Stimulated activated naive CD8-positive, alpha-beta T cell treated with anti-CD3 and anti-CD28 coated beads, Interleukin-15, Interleukin-2, amounts not matched to agents 100 U/mL and 50 U/mL, for 24 hours (primary cell): ENCODE measurements at regions not wholly inside any gene's neighbourhood (a gene's known extent, or its start where the extent isn't known, plus 50 kb on each side); places are given as distances from the start of the nearest gene placed in this dataset.
"Not testable (repeated sequence)": the region's sequence is repeated elsewhere in the genome, so short reads cannot be mapped to it uniquely, and the experiment has no call there.

ENCODE experiments used
- ATAC-seq: fragments of 150-1000 bp; cut with Tn5 transposase; one replicate; pipeline ENCODE4 v1.10.0; 2021
- DNase-seq: peaks from one replicate; pipeline ENCODE4 v3.0.0; 2021

GRCh38 chr2:111529022-111529421, 355.0 kb downstream of the ANAPC1 start:
- not testable (repeated sequence) for DNase-seq, ATAC-seq

- ATAC-seq, DNase-seq: not testable (repeated sequence)
Observed at GRCh38 chr2:111530239-111530965, 353.6 kb downstream of the ANAPC1 start.

DNA sequence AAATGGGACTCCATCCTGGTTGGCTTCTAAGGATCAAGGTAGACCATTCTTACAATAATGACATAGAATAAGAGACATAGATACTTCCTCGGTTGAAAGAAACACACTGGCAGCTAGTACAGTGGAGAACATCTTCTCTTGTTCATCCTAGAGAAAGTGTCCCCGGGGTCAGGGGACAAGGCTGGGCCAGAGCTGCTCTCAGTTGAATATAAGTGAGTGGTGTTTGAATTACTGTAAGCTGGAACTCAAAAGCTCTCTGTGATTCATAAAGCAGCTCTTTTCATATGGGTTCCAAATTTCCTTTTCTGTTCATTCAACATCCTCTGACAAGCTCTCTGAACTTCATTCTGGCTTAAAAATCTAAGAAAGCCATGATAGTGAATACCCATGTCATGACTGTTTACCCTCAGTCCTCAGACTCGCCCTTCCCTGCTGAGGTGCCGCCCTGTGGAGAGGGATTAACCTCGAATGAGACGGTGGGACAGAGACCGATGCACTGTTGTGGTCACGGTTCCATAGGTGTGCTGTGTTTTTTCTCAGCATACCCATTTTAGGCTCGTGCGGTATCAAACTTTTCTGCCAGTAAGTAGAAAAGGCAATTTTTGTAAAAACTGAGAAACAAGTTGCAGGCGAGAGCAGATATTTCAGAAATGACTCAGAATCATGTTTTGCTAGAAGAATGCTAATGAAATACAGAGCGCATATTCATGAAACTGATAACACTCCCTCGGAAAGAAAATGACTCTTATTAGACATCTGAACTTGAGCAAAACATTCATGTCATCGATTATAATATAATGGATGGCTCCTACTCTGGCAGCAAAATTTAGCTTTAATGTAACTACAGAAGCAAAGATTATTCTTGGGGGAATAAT, 351.1 kb downstream of the ANAPC1 start:
- not testable (repeated sequence) for DNase-seq
- ATAC-seq, result peak; percentile 66

GRCh38 chr2:111533557-111534247, 350.3 kb downstream of the ANAPC1 start:
- peak; percentile 85 for ATAC-seq
- DNase-seq, result not testable (repeated sequence)

DNA sequence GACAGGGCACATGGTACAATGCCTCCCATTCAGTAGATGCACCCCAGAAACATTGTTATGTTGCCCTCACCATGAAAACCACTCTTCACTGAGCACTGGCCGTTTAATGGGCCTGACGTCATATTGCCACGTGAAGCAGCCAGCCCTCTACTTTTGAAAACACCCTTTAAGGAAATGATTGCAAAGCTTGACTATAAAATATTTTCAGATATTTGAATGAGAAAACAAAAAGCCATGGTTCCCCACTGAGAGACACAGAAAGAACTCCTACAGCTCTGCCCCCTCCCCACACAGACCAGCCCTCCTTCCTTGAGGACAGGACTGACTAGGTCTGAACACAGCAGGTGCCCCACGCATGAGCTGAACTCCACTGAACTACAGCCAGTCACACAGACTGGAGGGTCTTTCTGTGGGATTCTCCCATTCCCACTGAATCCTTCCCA, 349.1 kb downstream of the ANAPC1 start:
- ATAC-seq (no peak), DNase-seq (no peak)

DNA sequence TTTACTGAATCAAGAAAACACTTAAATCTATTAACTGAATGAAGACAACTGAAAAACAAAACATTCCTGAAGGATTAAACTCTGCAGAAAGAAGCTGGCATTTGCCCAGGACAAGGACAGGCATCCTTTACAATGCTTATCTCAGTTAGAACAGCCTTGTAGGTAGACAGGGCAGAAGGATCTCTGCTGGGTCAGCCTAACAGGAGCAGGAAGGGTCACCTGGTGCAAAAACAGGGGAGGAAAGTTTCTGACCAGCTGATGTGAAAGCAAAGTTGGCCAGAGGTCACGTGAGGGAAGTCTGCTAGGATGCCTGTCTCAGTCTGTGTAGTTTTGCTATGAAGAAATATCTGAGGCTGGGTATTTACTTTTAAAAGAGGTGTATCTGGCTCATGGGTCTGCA, 348.6 kb downstream of the ANAPC1 start:
- DNase-seq, result no peak
- ATAC-seq, result no peak

DNA sequence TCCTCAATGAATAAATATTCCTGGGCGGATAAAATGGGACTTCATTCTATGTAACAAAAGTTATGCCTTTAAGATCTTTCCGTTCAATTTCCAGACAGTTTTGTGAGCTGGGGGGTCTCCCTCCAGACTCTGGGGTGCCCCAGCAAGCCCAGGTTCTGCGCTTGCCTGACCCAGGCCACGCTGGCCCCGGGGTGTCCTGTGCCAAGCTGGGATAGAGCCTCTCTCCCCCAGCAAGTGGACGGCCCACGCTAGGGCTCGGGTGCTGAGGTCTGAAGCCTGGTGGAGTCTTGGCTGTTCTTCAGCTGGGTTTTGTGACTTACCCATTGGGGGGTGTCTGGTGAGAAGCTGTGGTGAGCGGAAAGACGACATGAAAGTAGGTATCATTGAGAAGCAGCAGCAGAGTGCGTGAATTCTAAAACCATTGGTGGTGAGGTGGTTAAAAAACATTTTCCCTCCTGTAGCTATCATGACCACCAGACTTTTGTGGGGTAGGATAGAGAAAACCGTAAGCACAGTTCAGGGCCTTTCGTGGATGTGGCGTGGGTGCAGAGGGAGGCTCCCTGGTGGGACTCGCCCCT, 346.8 kb downstream of the ANAPC1 start:
- no peak for ATAC-seq
- no peak for DNase-seq

DNA sequence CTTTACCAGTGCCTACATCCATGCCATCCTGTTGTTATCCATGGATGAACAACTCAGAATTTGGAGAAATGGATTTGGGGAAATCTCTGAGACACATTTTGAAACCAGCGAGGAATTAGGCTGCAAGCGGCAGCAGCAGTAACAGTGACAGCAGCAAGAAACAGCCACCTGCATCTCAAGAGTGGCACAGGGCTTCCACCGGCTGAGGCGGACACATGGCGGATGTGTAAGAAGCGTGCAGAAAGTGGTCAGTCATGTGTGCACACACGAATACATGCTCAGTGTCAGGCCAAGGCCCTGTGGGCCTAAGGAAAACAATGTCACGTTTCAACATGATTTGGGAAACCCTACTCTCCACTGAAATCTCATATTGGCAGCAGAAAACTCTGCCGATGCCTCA, 344.0 kb downstream of the ANAPC1 start:
- not testable (repeated sequence) for ATAC-seq, DNase-seq

DNA sequence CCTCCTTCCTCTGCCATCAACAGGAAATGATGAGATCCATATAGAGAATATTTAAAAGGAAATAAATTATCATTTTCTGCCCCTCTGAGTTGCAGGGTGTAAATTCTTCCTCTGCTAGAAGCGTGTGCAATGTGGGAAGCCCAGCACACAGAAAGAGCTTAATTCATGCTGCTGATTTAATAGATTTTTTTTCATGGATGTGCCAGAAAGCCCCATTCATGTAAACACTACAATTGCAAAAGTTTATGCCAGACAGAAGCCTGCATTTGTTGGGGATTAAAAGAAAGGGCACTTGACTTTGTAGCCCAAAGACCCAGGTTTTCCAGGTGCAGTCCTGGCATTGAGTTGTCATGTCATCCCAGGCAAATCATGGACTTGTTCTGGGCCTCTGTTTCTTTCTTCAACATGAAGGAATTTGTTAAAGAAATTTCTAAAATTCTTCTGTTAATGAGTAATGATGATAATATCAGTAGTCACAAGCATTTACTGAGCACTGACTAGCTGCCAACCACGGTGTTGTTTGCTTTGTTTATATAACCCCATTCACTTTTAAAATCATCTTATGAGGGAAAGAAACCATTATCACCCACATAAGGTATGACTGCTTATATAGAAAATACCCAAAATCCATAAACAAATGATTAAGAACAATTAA, 341.7 kb downstream of the ANAPC1 start:
- ATAC-seq, DNase-seq: not testable (repeated sequence)

- not testable (repeated sequence) for DNase-seq, ATAC-seq
Observed at GRCh38 chr2:111544006-111544405, 340.0 kb downstream of the ANAPC1 start.

DNA sequence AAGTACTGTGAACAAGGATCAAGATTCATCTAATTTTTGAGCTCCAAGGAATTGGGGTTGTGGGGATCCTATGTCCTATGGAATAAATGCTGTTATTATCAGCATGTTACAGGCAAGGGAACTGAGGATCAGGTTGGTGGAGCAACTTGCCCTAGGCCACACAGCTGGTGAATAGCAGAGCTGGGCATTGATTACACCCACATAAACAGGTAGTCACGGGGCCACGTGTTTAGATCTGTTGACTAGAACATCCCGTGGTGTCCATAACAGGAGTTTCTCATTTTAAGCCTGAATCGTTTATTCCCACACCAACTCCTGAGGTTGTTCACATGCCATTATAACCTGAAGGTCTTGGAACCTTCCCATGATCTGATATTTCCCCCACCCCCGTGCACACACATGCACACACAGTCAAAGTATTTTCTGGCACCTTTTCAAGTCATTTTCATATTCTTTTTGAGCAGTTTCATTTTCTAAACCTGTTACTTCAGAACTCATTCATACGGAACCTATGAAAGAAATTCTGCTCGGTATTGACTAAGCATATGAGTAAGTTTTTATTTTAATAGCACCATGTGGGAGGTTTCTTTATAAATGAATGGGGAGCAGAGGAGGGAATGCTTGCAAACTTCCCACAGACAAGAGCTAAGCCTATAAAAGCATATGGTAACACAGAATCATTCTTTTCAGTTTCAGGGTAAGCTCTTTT, 338.1 kb downstream of the ANAPC1 start:
- DNase-seq, result not testable (repeated sequence)

GRCh38 chr2:111546578-111546977, 337.4 kb downstream of the ANAPC1 start:
- DNase-seq, result not testable (repeated sequence)
- ATAC-seq, result peak; percentile 38

More for the DNA sequence above, 338.1 kb downstream of the ANAPC1 start:
- ATAC-seq, result peak; percentile 77

- not testable (repeated sequence) for DNase-seq
- ATAC-seq, result peak; percentile 60
Observed at GRCh38 chr2:111549174-111549573, 334.8 kb downstream of the ANAPC1 start.

GRCh38 chr2:111551428-111551827, 332.6 kb downstream of the ANAPC1 start:
- DNase-seq, ATAC-seq: not testable (repeated sequence)

GRCh38 chr2:111552625-111553024, 331.4 kb downstream of the ANAPC1 start:
- DNase-seq, ATAC-seq: not testable (repeated sequence)

GRCh38 chr2:111559301-111559700, 324.7 kb downstream of the ANAPC1 start:
- not testable (repeated sequence) for DNase-seq, ATAC-seq

DNA sequence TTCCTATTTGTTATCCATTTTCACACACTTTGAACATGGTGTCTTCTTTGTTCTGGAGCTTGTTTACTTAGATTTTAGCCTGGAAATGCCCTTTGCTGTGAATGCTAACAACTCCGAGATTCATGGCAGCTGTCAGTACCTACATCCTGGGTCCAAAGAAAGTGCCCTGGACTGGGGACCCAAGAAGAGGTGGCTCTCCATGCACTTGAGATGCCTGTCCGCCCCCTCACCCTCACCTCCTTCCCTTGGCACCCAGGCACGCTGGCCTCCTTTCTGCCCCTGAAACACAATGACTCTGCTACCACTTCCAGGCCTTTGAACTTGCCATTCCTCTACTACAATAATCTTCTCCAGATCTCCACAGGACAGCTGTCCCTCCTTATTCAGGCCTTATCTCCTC, 324.2 kb downstream of the ANAPC1 start:
- not testable (repeated sequence) for ATAC-seq, DNase-seq

DNA sequence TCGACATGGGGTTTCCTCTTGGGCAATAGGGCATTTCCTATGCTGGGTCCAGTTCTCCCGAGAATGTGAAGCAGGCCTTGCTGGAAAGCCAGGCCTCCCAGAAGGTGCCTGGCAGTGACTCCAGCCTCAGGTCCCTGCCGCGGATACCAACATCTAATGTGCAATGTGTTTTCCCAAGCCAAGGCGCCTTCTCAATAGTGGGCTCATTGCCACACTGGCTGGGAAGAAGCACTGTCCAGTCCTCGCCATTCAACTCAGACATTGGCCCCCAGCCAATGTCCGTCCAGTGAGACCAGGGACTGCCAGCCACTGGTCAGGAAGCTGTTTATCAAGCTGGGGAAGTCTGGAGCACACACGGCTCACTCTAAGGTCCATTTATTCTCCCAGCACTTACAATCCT, 317.9 kb downstream of the ANAPC1 start:
- DNase-seq, ATAC-seq: not testable (repeated sequence)

GRCh38 chr2:111567233-111567632, 316.8 kb downstream of the ANAPC1 start:
- peak; percentile 25 for ATAC-seq
- not testable (repeated sequence) for DNase-seq
